ENCODE measurements at regions not wholly inside any gene's neighbourhood (a gene's known extent, or its start where the extent isn't known, plus 50 kb on each side); places are given as distances from the start of the nearest gene placed in this dataset.

GRCh38 chr13:103694033-103694432 lies 627.8 kb upstream of the SLC10A2 start:
- TF ChIP-seq CTCF (IDR thresholded peaks at IDR 0.05) = no peak
- no peak for DNase-seq
- 34 to 37% methylated on average over 5 of the region's 5 CpGs for WGBS, 2 donors
- Histone ChIP-seq H3K9me3 (no peaks in the 10 kb centered on the region), H3K4me3 (no peak overlapping the region), H3K4me1 (no peaks in the 10 kb centered on the region), H3K36me3 (no peaks in the 10 kb centered on the region), H3K27ac (no peak overlapping the region), H3K27me3 (no peaks in the 10 kb centered on the region)
- intact Hi-C loops (cut with DNase I) = no loop called here
- no peak for ATAC-seq

GRCh38 chr13:103692442-103692841 lies 626.2 kb upstream of the SLC10A2 start:
- TF ChIP-seq CTCF (IDR thresholded peaks at IDR 0.05) = no peak
- DNase-seq = no peak
- intact Hi-C loops (cut with DNase I) = no loop called here
- Histone ChIP-seq H3K4me1 (no peaks in the 10 kb centered on the region), H3K9me3 (peaks cover 0 to 4% (median 0%) of the 10 kb centered on the region in 11 donors), H3K36me3 (no peaks in the 10 kb centered on the region), H3K27ac (no peak overlapping the region), H3K27me3 (no peaks in the 10 kb centered on the region), H3K4me3 (no peak overlapping the region)
- WGBS, 2 donors = 74 to 87% methylated on average over 4 of the region's 4 CpGs
- no peak for ATAC-seq

GRCh38 chr13:103676329-103676728 lies 610.1 kb upstream of the SLC10A2 start:
- Histone ChIP-seq H3K27me3 (no peaks in the 10 kb centered on the region), H3K36me3 (no peaks in the 10 kb centered on the region), H3K9me3 (no peaks in the 10 kb centered on the region), H3K27ac (no peak overlapping the region), H3K4me1 (no peaks in the 10 kb centered on the region), H3K4me3 (no peak overlapping the region)
- ATAC-seq = no peak
- DNase-seq = no peak
- no peak for TF ChIP-seq CTCF (IDR thresholded peaks at IDR 0.05)
- intact Hi-C loops (cut with DNase I) = no loop called here

GRCh38 chr13:103671547-103671946 lies 605.3 kb upstream of the SLC10A2 start:
- no peak for TF ChIP-seq CTCF (IDR thresholded peaks at IDR 0.05)
- Histone ChIP-seq H3K4me1 (no peaks in the 10 kb centered on the region), H3K27me3 (no peaks in the 10 kb centered on the region), H3K36me3 (no peaks in the 10 kb centered on the region), H3K27ac (no peak overlapping the region), H3K4me3 (no peak overlapping the region), H3K9me3 (no peaks in the 10 kb centered on the region)
- intact Hi-C loops (cut with DNase I) = no loop called here
- DNase-seq (no peak), ATAC-seq (no peak)
- 89 to 92% methylated on average over 5 of the region's 5 CpGs for WGBS, 2 donors

GRCh38 chr13:103663996-103664395 lies 597.8 kb upstream of the SLC10A2 start:
- 81 to 88% methylated on average over 4 of the region's 4 CpGs for WGBS, 2 donors
- TF ChIP-seq CTCF (IDR thresholded peaks at IDR 0.05) = no peak
- no peak for ATAC-seq
- H3K27ac ChIP-seq = no peak overlapping the region
- no peak for DNase-seq
- intact Hi-C loops (cut with DNase I) = no loop called here
- H3K4me3 ChIP-seq = no peak overlapping the region
- no peaks in the 10 kb centered on the region for H3K4me1 ChIP-seq
- no peaks in the 10 kb centered on the region for H3K9me3 ChIP-seq
- H3K27me3 ChIP-seq = no peaks in the 10 kb centered on the region
- H3K36me3 ChIP-seq = no peaks in the 10 kb centered on the region
